ENCODE measurements at regions not wholly inside any gene's neighbourhood (a gene's known extent, or its start where the extent isn't known, plus 50 kb on each side); places are given as distances from the start of the nearest gene placed in this dataset.
"Not testable (repeated sequence)": the region's sequence is repeated elsewhere in the genome, so short reads cannot be mapped to it uniquely, and the experiment has no call there.

DNA sequence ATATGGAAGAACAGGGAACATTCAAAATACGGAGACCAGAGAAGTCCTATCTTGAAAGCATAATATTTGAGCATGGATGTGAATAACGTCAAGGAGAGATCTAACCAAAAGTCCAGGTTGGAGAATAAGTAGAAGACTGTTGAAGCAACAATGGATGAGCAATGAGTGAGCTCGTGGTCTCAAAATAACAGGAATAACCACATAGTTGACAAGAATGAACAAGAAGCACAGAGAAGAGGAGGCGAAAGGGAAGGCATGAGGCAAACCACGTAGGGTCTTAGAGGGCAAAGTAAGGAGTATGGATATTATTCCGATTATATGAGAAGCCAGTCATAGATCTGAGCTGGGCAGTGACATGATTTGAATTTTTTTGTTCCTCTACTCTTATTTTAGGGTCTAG, 710.2 kb downstream of the BRINP1 start:
- H3K9ac ChIP-seq (ENCODE audit: low read length), result no peak overlapping the region
- H3K4me3 ChIP-seq (ENCODE audit: low read depth in 1 of 2, low read length in 2 of 2), result no peak overlapping the region
- no peaks in the 10 kb centered on the region for H3K36me3 ChIP-seq (ENCODE audit: insufficient read depth, low read length)
- H3K9me3 ChIP-seq (ENCODE audit: low read length), result no peaks in the 10 kb centered on the region
- no peaks in the 10 kb centered on the region for H3K27me3 ChIP-seq (ENCODE audit: control insufficient read depth in 1 of 2, insufficient read depth in 2 of 2, low read length in 2 of 2)
- H3K27ac ChIP-seq (ENCODE audit: low read depth, low read length), result no peak overlapping the region
- no peaks in the 10 kb centered on the region for H3K4me1 ChIP-seq (ENCODE audit: insufficient read depth, low read length)

DNA sequence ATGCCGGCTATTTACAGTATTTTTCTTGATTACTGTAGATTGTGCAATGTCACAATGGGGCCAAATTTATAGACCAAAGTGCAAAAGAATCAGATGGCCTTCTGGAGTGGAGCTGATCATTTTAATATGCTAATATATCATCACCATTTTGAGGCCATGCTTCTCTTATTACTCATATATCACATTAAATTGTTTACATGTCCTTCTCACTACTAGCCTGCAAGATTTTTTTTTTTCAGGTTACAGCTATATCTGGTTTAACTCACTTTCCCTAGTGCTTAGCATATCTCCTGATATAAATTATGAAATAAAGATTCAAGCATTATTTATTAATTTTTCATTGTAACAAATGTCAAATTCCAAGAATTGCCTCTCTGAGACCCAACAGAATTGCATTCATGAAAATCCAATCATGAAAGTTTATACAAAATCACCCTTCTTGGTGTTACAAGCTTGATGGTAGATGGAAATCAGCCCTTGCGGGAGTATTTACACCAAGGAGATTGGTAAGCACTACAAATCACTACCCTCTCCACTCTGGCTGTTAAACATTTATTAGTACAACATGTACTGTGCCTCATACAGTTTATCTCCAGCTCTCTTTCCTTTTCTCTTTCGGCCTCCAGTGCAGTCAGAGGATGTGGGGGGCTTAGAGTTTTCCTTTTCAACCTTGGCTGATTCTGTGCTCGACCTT, 703.9 kb downstream of the BRINP1 start:
- no peaks in the 10 kb centered on the region for H3K36me3 ChIP-seq (ENCODE audit: insufficient read depth, low read length)

DNA sequence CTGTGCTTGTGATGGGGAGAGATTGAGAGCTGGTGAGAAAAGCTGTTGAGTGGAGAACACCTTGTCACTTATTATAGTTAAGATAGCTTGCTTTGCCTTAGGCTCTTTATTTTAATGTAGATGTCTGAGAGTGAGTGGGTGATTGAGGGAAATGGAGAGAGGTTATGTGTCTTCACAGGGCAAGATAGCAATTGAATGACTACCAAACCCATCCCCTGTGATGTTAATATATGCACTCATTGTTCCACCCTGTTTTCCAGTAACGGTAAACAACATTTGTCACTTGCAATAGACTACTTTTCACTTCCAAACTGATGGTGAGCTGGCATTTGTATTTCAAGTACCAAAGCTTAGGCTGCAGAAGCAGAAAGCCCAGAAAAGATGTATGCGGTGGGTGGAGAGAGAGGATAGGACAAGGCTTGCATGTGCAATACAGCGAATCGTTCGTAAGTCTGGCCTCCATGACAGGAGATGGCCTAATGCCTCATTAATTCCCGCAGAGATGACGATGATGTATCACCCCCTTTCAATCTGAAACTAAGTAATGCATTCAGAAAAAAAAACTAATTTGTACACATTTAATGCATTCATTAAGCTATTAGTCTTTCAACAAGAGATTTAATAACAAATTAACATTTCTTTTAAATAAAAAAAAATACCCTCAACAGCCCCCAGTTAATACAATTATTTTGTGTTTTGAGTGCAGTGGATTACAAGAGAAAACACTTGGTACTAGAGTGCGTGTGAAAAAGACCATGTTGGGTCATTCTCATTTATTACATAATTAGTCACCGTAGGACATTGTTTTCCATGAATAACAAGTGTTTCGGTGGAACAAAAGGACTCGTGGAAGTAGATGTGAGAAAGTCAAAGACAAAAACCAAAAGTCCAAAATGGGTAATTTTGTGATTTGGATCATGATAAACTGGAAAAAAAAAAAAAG, 699.0 kb downstream of the BRINP1 start:
- no peaks in the 10 kb centered on the region for H3K9me3 ChIP-seq (ENCODE audit: low read length)
- no peaks in the 10 kb centered on the region for H3K36me3 ChIP-seq (ENCODE audit: insufficient read depth, low read length)
- no peak overlapping the region for H3K4me3 ChIP-seq (ENCODE audit: low read depth in 1 of 2, low read length in 2 of 2)
- H3K27ac ChIP-seq (ENCODE audit: low read depth, low read length), result no peak overlapping the region
- H3K4me1 ChIP-seq (ENCODE audit: insufficient read depth, low read length), result peaks cover 8% of the 10 kb centered on the region
- H3K9ac ChIP-seq (ENCODE audit: low read length), result no peak overlapping the region
- H3K27me3 ChIP-seq (ENCODE audit: control insufficient read depth in 1 of 2, insufficient read depth in 2 of 2, low read length in 2 of 2), result no peaks in the 10 kb centered on the region

More for the DNA sequence above, 703.9 kb downstream of the BRINP1 start:
- Histone ChIP-seq H3K9ac (ENCODE audit: low read length) (peak overlapping the region; percentile 22), H3K27ac (ENCODE audit: low read depth, low read length) (peak overlapping the region; percentile 75), H3K9me3 (ENCODE audit: low read length) (no peaks in the 10 kb centered on the region), H3K4me1 (ENCODE audit: insufficient read depth, low read length) (peaks cover 8% of the 10 kb centered on the region), H3K4me3 (ENCODE audit: low read depth in 1 of 2, low read length in 2 of 2) (no peak overlapping the region), H3K27me3 (ENCODE audit: control insufficient read depth in 1 of 2, insufficient read depth in 2 of 2, low read length in 2 of 2) (no peaks in the 10 kb centered on the region)

DNA sequence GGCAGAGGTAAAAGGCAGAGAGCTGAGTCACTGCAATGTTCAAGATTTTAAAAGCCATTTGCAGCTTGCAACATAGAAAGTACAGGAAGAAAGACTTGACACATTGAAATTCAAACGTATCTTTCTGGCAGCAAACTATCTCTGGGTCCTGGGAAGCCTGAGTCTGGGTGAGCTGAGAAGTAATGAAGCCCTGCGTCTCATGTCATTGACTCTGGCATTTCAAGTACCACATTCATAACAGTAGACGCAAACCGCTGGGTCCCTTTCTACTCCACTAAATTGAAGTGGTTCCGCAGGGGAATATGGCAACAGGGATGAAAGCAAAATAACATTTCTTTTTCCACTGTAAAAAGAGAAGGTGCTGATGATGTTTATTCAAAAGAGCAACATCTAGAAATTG, 694.3 kb downstream of the BRINP1 start:
- Histone ChIP-seq H3K4me3 (ENCODE audit: low read depth in 1 of 2, low read length in 2 of 2) (no peak overlapping the region), H3K36me3 (ENCODE audit: insufficient read depth, low read length) (no peaks in the 10 kb centered on the region), H3K27me3 (ENCODE audit: control insufficient read depth in 1 of 2, insufficient read depth in 2 of 2, low read length in 2 of 2) (no peaks in the 10 kb centered on the region), H3K4me1 (ENCODE audit: insufficient read depth, low read length) (no peaks in the 10 kb centered on the region), H3K27ac (ENCODE audit: low read depth, low read length) (no peak overlapping the region), H3K9me3 (ENCODE audit: low read length) (no peaks in the 10 kb centered on the region), H3K9ac (ENCODE audit: low read length) (no peak overlapping the region)

DNA sequence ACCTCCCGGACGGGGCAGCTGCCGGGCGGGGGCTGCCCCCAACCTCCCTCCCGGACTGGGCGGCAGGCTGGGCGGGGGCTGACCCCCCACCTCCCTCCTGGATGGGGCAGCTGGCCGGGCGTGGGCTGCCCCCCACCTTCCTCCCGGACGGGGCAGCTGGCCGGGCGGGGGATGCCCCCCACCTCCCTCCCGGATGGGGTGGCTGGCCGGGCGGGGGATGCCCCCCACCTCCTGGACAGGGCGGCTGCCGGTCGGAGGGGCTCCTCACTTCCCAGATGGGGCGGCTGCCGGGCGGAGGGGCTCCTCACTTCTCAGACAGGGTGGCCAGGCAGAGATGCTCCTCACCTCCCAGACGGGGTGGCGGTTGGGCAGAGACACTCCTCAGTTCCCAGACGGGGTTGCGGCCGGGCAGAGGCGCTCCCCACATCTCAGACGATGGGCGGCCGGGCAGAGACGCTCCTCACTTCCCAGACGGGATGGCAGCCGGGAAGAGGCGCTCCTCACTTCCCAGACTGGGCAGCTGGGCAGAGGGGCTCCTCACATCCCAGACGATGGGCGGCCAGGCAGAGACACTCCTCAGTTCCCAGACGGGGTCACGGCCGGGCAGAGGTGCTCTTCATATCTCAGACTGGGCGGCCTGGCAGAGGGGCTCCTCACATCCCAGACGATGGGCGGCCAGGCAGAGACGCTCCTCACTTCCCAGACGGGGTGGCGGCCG, 691.1 kb downstream of the BRINP1 start:
- not testable (repeated sequence) for H3K4me1 ChIP-seq (ENCODE audit: insufficient read depth, low read length); H3K36me3 ChIP-seq (ENCODE audit: insufficient read depth, low read length); H3K9me3 ChIP-seq (ENCODE audit: low read length); H3K9ac ChIP-seq (ENCODE audit: low read length); H3K27me3 ChIP-seq (ENCODE audit: control insufficient read depth in 1 of 2, insufficient read depth in 2 of 2, low read length in 2 of 2); H3K4me3 ChIP-seq (ENCODE audit: low read depth in 1 of 2, low read length in 2 of 2); H3K27ac ChIP-seq (ENCODE audit: low read depth, low read length)

DNA sequence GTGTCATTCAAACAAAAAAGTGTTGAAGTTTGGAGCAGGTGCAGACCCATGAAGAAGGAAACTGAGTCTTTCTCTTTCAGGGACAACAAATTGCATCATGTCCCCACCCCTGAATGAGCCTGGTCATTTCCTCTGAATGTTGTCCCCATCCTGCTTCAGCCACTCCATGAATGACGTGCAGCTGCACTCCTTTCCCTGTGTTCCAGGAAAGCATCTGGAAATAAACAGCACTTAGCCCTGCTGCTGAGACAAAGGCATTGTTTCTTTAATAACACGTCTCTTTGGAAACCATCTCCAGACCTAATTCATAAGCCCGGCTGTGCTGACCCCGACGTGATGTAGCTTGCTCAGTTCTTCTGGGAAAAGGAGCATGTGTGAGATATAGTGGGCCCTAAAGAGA, 682.3 kb downstream of the BRINP1 start:
- no peaks in the 10 kb centered on the region for H3K27me3 ChIP-seq (ENCODE audit: control insufficient read depth in 1 of 2, insufficient read depth in 2 of 2, low read length in 2 of 2)
- no peaks in the 10 kb centered on the region for H3K9me3 ChIP-seq (ENCODE audit: low read length)
- H3K27ac ChIP-seq (ENCODE audit: low read depth, low read length), result no peak overlapping the region
- H3K36me3 ChIP-seq (ENCODE audit: insufficient read depth, low read length), result no peaks in the 10 kb centered on the region
- H3K4me1 ChIP-seq (ENCODE audit: insufficient read depth, low read length), result no peaks in the 10 kb centered on the region
- no peak overlapping the region for H3K9ac ChIP-seq (ENCODE audit: low read length)
- H3K4me3 ChIP-seq (ENCODE audit: low read depth in 1 of 2, low read length in 2 of 2), result no peak overlapping the region

DNA sequence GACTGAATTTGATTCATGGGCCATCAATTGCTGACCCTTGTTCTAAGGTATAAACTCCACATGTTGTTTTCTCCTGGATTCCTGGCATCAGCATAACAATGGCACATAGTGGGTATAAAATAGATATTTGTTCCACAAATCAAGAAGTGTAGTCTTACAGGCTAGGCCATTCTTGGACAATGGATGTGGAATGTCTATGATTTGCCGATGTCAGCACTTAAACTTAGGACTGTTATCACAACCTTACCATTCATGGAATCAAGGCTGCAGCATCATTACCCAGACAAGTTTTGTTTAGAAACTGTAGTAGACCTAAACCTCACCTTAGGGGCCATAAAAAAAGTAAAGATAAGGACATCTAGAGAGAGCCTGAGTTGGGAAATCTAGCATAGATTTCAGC, 680.0 kb downstream of the BRINP1 start:
- Histone ChIP-seq H3K4me3 (ENCODE audit: low read depth in 1 of 2, low read length in 2 of 2) (no peak overlapping the region), H3K9ac (ENCODE audit: low read length) (no peak overlapping the region), H3K9me3 (ENCODE audit: low read length) (no peaks in the 10 kb centered on the region), H3K27me3 (ENCODE audit: control insufficient read depth in 1 of 2, insufficient read depth in 2 of 2, low read length in 2 of 2) (no peaks in the 10 kb centered on the region), H3K36me3 (ENCODE audit: insufficient read depth, low read length) (no peaks in the 10 kb centered on the region), H3K27ac (ENCODE audit: low read depth, low read length) (no peak overlapping the region), H3K4me1 (ENCODE audit: insufficient read depth, low read length) (no peaks in the 10 kb centered on the region)

DNA sequence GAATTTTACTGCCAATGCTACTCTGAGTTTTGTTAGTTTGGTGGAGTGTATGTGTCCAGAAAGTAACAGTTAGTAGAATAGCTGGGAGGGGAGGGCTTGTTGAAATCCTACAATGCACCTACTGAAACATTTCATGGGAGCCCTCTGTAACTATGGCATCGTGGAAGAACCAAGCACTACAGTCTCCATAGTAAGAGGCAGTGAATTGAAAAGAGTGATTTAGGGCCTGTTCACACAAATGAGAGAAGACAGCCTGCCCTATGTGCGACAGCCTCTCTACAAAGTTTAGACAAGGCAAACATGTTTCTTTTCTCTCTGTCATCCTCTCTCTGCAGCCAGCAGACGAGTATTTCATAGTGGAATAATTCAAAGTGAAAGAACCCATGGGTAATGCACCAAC, 676.6 kb downstream of the BRINP1 start:
- H3K27me3 ChIP-seq (ENCODE audit: control insufficient read depth in 1 of 2, insufficient read depth in 2 of 2, low read length in 2 of 2), result no peaks in the 10 kb centered on the region
- no peak overlapping the region for H3K27ac ChIP-seq (ENCODE audit: low read depth, low read length)
- H3K36me3 ChIP-seq (ENCODE audit: insufficient read depth, low read length), result no peaks in the 10 kb centered on the region
- no peaks in the 10 kb centered on the region for H3K9me3 ChIP-seq (ENCODE audit: low read length)
- no peak overlapping the region for H3K4me3 ChIP-seq (ENCODE audit: low read depth in 1 of 2, low read length in 2 of 2)
- no peak overlapping the region for H3K9ac ChIP-seq (ENCODE audit: low read length)
- H3K4me1 ChIP-seq (ENCODE audit: insufficient read depth, low read length), result no peaks in the 10 kb centered on the region

DNA sequence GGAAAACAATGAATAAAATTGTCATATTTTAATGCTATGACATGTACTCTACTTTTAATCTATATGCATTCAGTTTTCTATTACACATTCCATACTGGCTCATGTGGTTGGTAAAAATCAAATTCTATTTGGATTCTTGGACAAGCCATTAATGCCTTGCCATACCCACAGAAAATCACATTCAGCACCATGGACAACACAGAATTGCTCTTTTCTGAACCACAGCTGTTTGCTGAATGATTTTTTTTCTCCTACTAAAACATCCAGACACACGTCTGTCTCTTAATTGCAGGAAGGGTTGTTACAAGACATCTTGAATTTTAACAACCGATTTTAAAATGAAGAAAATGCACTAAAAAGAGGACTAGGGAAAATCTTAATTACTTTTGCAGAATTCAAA, 675.6 kb downstream of the BRINP1 start:
- H3K4me3 ChIP-seq (ENCODE audit: low read depth in 1 of 2, low read length in 2 of 2), result no peak overlapping the region
- no peaks in the 10 kb centered on the region for H3K27me3 ChIP-seq (ENCODE audit: control insufficient read depth in 1 of 2, insufficient read depth in 2 of 2, low read length in 2 of 2)

DNA sequence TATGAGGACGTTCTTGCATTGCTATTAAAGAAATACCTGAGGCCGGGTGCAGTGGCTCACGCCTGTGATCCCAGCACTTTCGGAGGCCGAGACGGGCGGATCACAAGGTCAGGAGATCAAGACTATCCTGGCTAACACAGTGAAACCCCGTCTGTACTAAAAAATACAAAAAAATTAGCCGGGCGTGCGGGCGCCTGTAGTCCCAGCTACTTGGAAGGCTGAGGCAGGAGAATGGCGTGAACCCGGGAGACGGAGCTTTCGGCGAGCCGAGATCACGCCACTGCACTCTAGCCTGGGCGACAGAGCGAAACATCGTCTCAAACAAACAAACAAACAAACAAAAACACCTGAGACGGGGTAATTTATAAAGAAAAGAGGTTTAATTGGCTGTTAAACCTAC, 674.0 kb downstream of the BRINP1 start:
- H3K4me3 ChIP-seq (ENCODE audit: low read depth in 1 of 2, low read length in 2 of 2); H3K4me1 ChIP-seq (ENCODE audit: insufficient read depth, low read length); H3K27me3 ChIP-seq (ENCODE audit: control insufficient read depth in 1 of 2, insufficient read depth in 2 of 2, low read length in 2 of 2); H3K9me3 ChIP-seq (ENCODE audit: low read length); H3K36me3 ChIP-seq (ENCODE audit: insufficient read depth, low read length); H3K27ac ChIP-seq (ENCODE audit: low read depth, low read length); H3K9ac ChIP-seq (ENCODE audit: low read length): not testable (repeated sequence)

More for the DNA sequence above, 675.6 kb downstream of the BRINP1 start:
- Histone ChIP-seq H3K9ac (ENCODE audit: low read length) (no peak overlapping the region), H3K27ac (ENCODE audit: low read depth, low read length) (no peak overlapping the region), H3K4me1 (ENCODE audit: insufficient read depth, low read length) (no peaks in the 10 kb centered on the region), H3K36me3 (ENCODE audit: insufficient read depth, low read length) (no peaks in the 10 kb centered on the region), H3K9me3 (ENCODE audit: low read length) (no peaks in the 10 kb centered on the region)

DNA sequence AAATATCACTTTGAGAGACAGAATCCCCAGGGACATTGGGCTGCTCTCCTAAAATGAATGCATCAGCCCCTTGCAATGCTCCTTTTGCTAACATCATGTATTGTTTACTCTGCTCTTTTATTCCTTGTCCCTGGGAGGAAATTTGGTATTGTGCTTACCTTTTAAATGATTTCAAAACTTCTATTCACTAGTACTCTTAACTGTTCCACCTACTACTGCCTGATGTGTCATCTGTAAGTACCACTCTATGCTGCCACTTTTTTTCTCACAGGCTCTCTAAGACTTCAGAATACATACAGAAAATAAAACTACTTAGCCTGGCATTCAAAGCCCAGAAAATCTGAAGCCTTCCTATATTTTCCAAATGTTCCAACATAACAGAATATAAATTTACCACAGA, 667.2 kb downstream of the BRINP1 start:
- Histone ChIP-seq H3K27me3 (ENCODE audit: control insufficient read depth in 1 of 2, insufficient read depth in 2 of 2, low read length in 2 of 2) (no peaks in the 10 kb centered on the region), H3K9ac (ENCODE audit: low read length) (no peak overlapping the region), H3K4me3 (ENCODE audit: low read depth in 1 of 2, low read length in 2 of 2) (no peak overlapping the region), H3K9me3 (ENCODE audit: low read length) (no peaks in the 10 kb centered on the region), H3K27ac (ENCODE audit: low read depth, low read length) (no peak overlapping the region), H3K4me1 (ENCODE audit: insufficient read depth, low read length) (no peaks in the 10 kb centered on the region), H3K36me3 (ENCODE audit: insufficient read depth, low read length) (no peaks in the 10 kb centered on the region)

Data from muscle layer of colon (tissue), 2 donors.